ENCODE measurements at regions not wholly inside any gene's neighbourhood (a gene's known extent, or its start where the extent isn't known, plus 50 kb on each side); places are given as distances from the start of the nearest gene placed in this dataset.

DNA sequence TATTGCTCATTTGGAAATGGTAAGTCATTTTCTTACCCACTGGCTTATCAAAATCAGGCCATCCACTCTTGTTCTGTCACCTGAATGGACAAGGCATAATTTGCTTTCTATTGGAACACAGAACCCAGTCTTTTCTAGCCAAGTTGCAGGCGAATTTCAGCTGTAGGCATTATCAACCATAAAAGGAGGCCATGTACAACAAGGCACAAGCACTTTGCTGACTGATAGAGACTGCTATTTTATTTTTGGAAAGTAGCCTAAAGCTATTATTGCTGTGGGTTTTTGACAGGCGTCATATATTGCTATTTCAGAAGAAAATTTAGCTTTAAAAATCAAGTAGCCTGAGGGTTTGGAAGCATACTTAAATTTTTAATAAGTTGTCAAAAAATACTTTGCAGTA lies 344.2 kb downstream of the HDGFL1 start:
- intact Hi-C loops (cut with DNase I): no loop called here
- DNase-seq: no peak
- no peak overlapping the region for H3K4me3 ChIP-seq (ENCODE audit: low read length in 2 of 2)
- H3K27ac ChIP-seq (ENCODE audit: low read depth in 1 of 2, low read length in 2 of 2): peak overlapping the region in 1 of 2 donors; percentile 9
- WGBS, 2 donors: 1 to 7% methylated on average over 2 of the region's 2 CpGs
- no peaks in the 10 kb centered on the region for H3K36me3 ChIP-seq (ENCODE audit: control insufficient read depth in 1 of 2, insufficient read depth in 2 of 2, low read length in 1 of 2)
- no peaks in the 10 kb centered on the region for H3K27me3 ChIP-seq (ENCODE audit: control insufficient read depth in 1 of 2, insufficient read depth in 2 of 2, low read length in 1 of 2)
- H3K9me3 ChIP-seq (ENCODE audit: control insufficient read depth, low read length): no peaks in the 10 kb centered on the region
- ATAC-seq (ENCODE audit: low FRiP score): no peak
- peaks cover 1 to 3% of the 10 kb centered on the region in 2 donors for H3K4me1 ChIP-seq (ENCODE audit: control insufficient read depth in 1 of 2, insufficient read depth in 2 of 2, low read length in 2 of 2)

DNA sequence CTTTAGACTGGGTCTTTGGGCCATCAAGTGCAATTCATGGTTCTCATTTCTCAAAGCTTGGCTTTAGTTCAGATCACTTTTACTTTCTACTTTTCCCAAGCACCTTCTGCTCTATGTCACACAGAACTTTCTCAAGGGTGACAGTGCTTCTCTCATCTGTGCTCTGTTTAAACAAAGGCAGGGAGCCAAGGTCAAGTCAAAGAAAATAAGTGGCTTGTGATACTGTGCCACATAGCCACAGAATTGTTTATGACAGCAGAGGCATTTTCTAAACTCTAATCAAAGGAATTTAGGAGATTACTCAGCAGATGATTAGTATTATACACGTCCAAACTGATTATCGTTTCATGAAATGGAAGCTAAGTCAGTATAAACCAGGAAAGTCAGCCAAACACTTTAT lies 348.0 kb downstream of the HDGFL1 start:
- Histone ChIP-seq H3K36me3 (ENCODE audit: control insufficient read depth in 1 of 2, insufficient read depth in 2 of 2, low read length in 1 of 2) (no peaks in the 10 kb centered on the region), H3K27ac (ENCODE audit: low read depth in 1 of 2, low read length in 2 of 2) (no peak overlapping the region), H3K4me3 (ENCODE audit: low read length in 2 of 2) (no peak overlapping the region), H3K4me1 (ENCODE audit: control insufficient read depth in 1 of 2, insufficient read depth in 2 of 2, low read length in 2 of 2) (peaks cover 0 to 1% of the 10 kb centered on the region in 2 donors), H3K27me3 (ENCODE audit: control insufficient read depth in 1 of 2, insufficient read depth in 2 of 2, low read length in 1 of 2) (no peaks in the 10 kb centered on the region), H3K9me3 (ENCODE audit: control insufficient read depth, low read length) (no peaks in the 10 kb centered on the region)
- WGBS, 2 donors: 77% methylated on average over 2 of the region's 2 CpGs
- intact Hi-C loops (cut with DNase I): no loop called here
- ATAC-seq (ENCODE audit: low FRiP score) (no peak), DNase-seq (no peak)

GRCh38 chr6:22921828-22922227 lies 352.5 kb downstream of the HDGFL1 start:
- DNase-seq: no peak
- Histone ChIP-seq H3K27me3 (ENCODE audit: control insufficient read depth in 1 of 2, insufficient read depth in 2 of 2, low read length in 1 of 2) (no peaks in the 10 kb centered on the region), H3K27ac (ENCODE audit: low read depth in 1 of 2, low read length in 2 of 2) (no peak overlapping the region), H3K4me1 (ENCODE audit: control insufficient read depth in 1 of 2, insufficient read depth in 2 of 2, low read length in 2 of 2) (no peaks in the 10 kb centered on the region), H3K4me3 (ENCODE audit: low read length in 2 of 2) (no peak overlapping the region), H3K36me3 (ENCODE audit: control insufficient read depth in 1 of 2, insufficient read depth in 2 of 2, low read length in 1 of 2) (no peaks in the 10 kb centered on the region), H3K9me3 (ENCODE audit: control insufficient read depth, low read length) (no peaks in the 10 kb centered on the region)
- ATAC-seq (ENCODE audit: low FRiP score): no peak
- 98 to 99% methylated on average over 2 of the region's 2 CpGs for WGBS, 2 donors
- intact Hi-C loops (cut with DNase I): no loop called here

DNA sequence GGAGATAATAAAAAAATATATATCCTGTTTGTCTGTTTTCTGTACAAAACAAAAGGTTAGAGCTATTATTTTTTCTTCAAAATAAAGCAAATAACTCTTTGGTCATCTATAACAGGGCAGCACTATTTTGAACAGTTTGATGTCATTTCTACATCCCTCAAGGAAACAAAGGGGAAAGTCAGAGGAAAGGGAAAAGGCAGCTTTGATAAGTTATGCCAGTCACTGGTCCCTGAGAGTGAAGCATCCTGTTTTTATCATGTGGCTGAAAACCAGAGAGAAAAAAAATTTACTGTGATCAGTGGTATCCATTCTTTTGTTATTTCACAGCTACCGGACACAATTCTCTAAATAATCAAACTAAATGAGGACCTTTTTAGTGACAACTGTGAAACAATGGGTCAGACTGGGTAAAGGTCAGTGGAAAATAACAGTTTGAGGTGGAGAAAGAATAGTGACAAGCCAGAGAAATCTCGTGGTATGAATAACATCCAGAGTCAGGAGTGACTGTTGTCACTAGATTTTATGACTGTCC lies 356.0 kb downstream of the HDGFL1 start:
- ATAC-seq (ENCODE audit: low FRiP score) (no peak), DNase-seq (no peak)
- Histone ChIP-seq H3K27me3 (ENCODE audit: control insufficient read depth in 1 of 2, insufficient read depth in 2 of 2, low read length in 1 of 2) (no peaks in the 10 kb centered on the region), H3K27ac (ENCODE audit: low read depth in 1 of 2, low read length in 2 of 2) (no peak overlapping the region), H3K36me3 (ENCODE audit: control insufficient read depth in 1 of 2, insufficient read depth in 2 of 2, low read length in 1 of 2) (no peaks in the 10 kb centered on the region), H3K4me3 (ENCODE audit: low read length in 2 of 2) (no peak overlapping the region), H3K9me3 (ENCODE audit: control insufficient read depth, low read length) (no peaks in the 10 kb centered on the region), H3K4me1 (ENCODE audit: control insufficient read depth in 1 of 2, insufficient read depth in 2 of 2, low read length in 2 of 2) (no peaks in the 10 kb centered on the region)
- intact Hi-C loops (cut with DNase I): no loop called here
- 62 to 72% methylated on average over 2 of the region's 2 CpGs for WGBS, 2 donors

- Histone ChIP-seq H3K27me3 (ENCODE audit: control insufficient read depth in 1 of 2, insufficient read depth in 2 of 2, low read length in 1 of 2) (no peaks in the 10 kb centered on the region), H3K9me3 (ENCODE audit: control insufficient read depth, low read length) (no peaks in the 10 kb centered on the region), H3K27ac (ENCODE audit: low read depth in 1 of 2, low read length in 2 of 2) (no peak overlapping the region), H3K36me3 (ENCODE audit: control insufficient read depth in 1 of 2, insufficient read depth in 2 of 2, low read length in 1 of 2) (no peaks in the 10 kb centered on the region), H3K4me3 (ENCODE audit: low read length in 2 of 2) (no peak overlapping the region), H3K4me1 (ENCODE audit: control insufficient read depth in 1 of 2, insufficient read depth in 2 of 2, low read length in 2 of 2) (no peaks in the 10 kb centered on the region)
- ATAC-seq (ENCODE audit: low FRiP score) (no peak), DNase-seq (no peak)
- 65 to 80% methylated on average over 4 of the region's 4 CpGs for WGBS, 2 donors
- intact Hi-C loops (cut with DNase I): no loop called here
Measured at GRCh38 chr6:22925920-22926789, 356.8 kb downstream of the HDGFL1 start.

DNA sequence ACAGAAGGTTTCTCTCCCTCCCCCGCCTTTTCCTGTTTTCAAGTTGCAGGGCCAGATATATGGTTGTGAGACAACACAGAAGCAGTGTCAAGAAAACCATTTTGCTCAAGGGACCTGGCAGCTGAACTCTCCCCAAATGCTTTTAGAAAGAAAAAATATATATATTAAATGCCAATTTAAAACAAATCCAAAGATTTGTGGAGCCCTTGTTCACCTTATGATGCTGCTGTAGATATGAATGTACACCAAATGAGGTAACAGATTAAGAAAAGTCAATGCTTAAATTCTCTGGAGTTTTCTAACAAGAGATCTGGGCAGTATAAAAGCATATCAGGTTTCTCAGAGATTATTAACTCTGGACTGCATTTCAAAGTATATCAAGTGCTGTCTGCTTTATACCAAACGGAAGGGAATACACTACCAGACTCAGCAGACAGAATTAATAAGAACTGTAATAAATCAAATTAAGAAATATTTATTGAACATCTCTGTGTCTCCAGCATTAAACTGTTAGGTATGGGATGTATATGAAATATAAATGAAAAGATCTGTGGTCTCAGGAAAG lies 357.5 kb downstream of the HDGFL1 start:
- intact Hi-C loops (cut with DNase I): no loop called here

DNA sequence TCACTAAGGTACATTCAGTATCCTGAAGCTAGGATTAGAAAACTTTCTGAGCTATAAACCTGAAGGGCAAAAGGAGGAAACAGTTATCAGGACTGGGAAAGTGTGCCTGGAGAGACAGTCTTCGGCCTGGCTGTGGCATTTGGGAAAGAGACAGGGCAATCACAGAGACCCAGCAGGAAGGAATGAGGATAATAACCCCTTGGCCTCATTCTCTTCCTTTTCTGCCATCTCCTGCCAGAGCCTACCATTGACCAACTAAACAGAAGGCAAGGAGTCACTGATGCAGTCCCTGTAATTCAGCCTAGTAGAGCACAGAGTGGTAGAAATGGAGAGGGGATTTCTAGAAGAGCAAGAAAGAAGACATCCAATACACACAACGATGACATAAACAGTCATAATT lies 359.4 kb downstream of the HDGFL1 start:
- intact Hi-C loops (cut with DNase I): no loop called here
- no peaks in the 10 kb centered on the region for H3K36me3 ChIP-seq (ENCODE audit: control insufficient read depth in 1 of 2, insufficient read depth in 2 of 2, low read length in 1 of 2)
- no peaks in the 10 kb centered on the region for H3K9me3 ChIP-seq (ENCODE audit: control insufficient read depth, low read length)
- 18 to 29% methylated on average over 2 of the region's 2 CpGs for WGBS, 2 donors
- no peak for DNase-seq
- H3K4me3 ChIP-seq (ENCODE audit: low read length in 2 of 2): no peak overlapping the region
- peak overlapping the region; percentile 22 to 55 for H3K27ac ChIP-seq (ENCODE audit: low read depth in 1 of 2, low read length in 2 of 2)
- H3K27me3 ChIP-seq (ENCODE audit: control insufficient read depth in 1 of 2, insufficient read depth in 2 of 2, low read length in 1 of 2): no peaks in the 10 kb centered on the region
- H3K4me1 ChIP-seq (ENCODE audit: control insufficient read depth in 1 of 2, insufficient read depth in 2 of 2, low read length in 2 of 2): no peaks in the 10 kb centered on the region
- no peak for ATAC-seq (ENCODE audit: low FRiP score)

More for the DNA sequence above, 357.5 kb downstream of the HDGFL1 start:
- Histone ChIP-seq H3K9me3 (ENCODE audit: control insufficient read depth, low read length) (no peaks in the 10 kb centered on the region), H3K4me1 (ENCODE audit: control insufficient read depth in 1 of 2, insufficient read depth in 2 of 2, low read length in 2 of 2) (no peaks in the 10 kb centered on the region), H3K4me3 (ENCODE audit: low read length in 2 of 2) (no peak overlapping the region), H3K27me3 (ENCODE audit: control insufficient read depth in 1 of 2, insufficient read depth in 2 of 2, low read length in 1 of 2) (no peaks in the 10 kb centered on the region), H3K27ac (ENCODE audit: low read depth in 1 of 2, low read length in 2 of 2) (no peak overlapping the region), H3K36me3 (ENCODE audit: control insufficient read depth in 1 of 2, insufficient read depth in 2 of 2, low read length in 1 of 2) (no peaks in the 10 kb centered on the region)
- ATAC-seq (ENCODE audit: low FRiP score) (no peak), DNase-seq (no peak)
- 63 to 70% methylated on average over 2 of the region's 2 CpGs for WGBS, 2 donors

GRCh38 chr6:22929311-22929985 lies 360.1 kb downstream of the HDGFL1 start:
- WGBS, 2 donors: 6 to 11% methylated on average over 4 of the region's 4 CpGs
- H3K9me3 ChIP-seq (ENCODE audit: control insufficient read depth, low read length): no peaks in the 10 kb centered on the region
- intact Hi-C loops (cut with DNase I): no loop called here
- H3K27me3 ChIP-seq (ENCODE audit: control insufficient read depth in 1 of 2, insufficient read depth in 2 of 2, low read length in 1 of 2): no peaks in the 10 kb centered on the region
- DNase-seq: no peak
- no peak overlapping the region for H3K4me3 ChIP-seq (ENCODE audit: low read length in 2 of 2)
- H3K4me1 ChIP-seq (ENCODE audit: control insufficient read depth in 1 of 2, insufficient read depth in 2 of 2, low read length in 2 of 2): no peaks in the 10 kb centered on the region
- no peak for ATAC-seq (ENCODE audit: low FRiP score)
- H3K27ac ChIP-seq (ENCODE audit: low read depth in 1 of 2, low read length in 2 of 2): peak overlapping the region in 1 of 2 donors; percentile 22
- H3K36me3 ChIP-seq (ENCODE audit: control insufficient read depth in 1 of 2, insufficient read depth in 2 of 2, low read length in 1 of 2): no peaks in the 10 kb centered on the region
